Aorta (tissue), 5 donors: ENCODE measurements at regions not wholly inside any gene's neighbourhood (a gene's known extent, or its start where the extent isn't known, plus 50 kb on each side); places are given as distances from the start of the nearest gene placed in this dataset.
A peak's percentile ranks its signal among the peaks of the same experiment; 100 is the strongest.

Experiments
- ATAC-seq: fragments of 200-7000 bp; cut with Tn5 transposase; one replicate; pipeline ENCODE4 v1.9.1; 2022; ENCODE audit warnings: moderate library complexity; ENCODE audit not compliant: low FRiP score
- DNase-seq, 2 donors: peaks; one replicate each; pipeline ENCODE4 v3.0.0-alpha.2; 2020
- H3K27ac ChIP-seq, 2 donors: one replicate each; pipeline ENCODE4 v1.5.1; 2013; ENCODE audit warnings: low read length in 2 of 2, mild to moderate bottlenecking in 2 of 2, moderate library complexity in 2 of 2, control low read depth in 1 of 2, inconsistent platforms in 1 of 2, low read depth in 1 of 2
- H3K27me3 ChIP-seq, 2 donors: one replicate each; pipeline ENCODE4 v1.6.1; 2013; ENCODE audit warnings: control low read depth in 1 of 2, low read length in 1 of 2, mild to moderate bottlenecking in 1 of 2, moderate library complexity in 1 of 2; ENCODE audit not compliant: insufficient read depth in 2 of 2, control insufficient read depth in 1 of 2
- H3K36me3 ChIP-seq, 2 donors: one replicate each; pipeline ENCODE4 v1.6.1; 2013; ENCODE audit warnings: control low read depth in 1 of 2, low read length in 1 of 2, mild to moderate bottlenecking in 1 of 2; ENCODE audit not compliant: insufficient read depth in 2 of 2, control insufficient read depth in 1 of 2
- H3K4me1 ChIP-seq, 2 donors: one replicate each; pipeline ENCODE4 v1.6.1; 2013; ENCODE audit warnings: low read length in 2 of 2, control low read depth in 1 of 2, mild to moderate bottlenecking in 1 of 2, moderate library complexity in 1 of 2; ENCODE audit not compliant: insufficient read depth in 2 of 2, control insufficient read depth in 1 of 2
- H3K4me3 ChIP-seq, 2 donors: one replicate each; pipeline ENCODE4 v1.5.1; 2013; ENCODE audit warnings: low read length in 2 of 2, control low read depth in 1 of 2, mild to moderate bottlenecking in 1 of 2
- H3K9me3 ChIP-seq: one replicate; pipeline ENCODE4 v1.6.1; 2013; ENCODE audit warnings: mild to moderate bottlenecking, low read length; ENCODE audit not compliant: control insufficient read depth
- WGBS, 2 donors: extraction: QIAGEN DNeasy Blood & Tissue Kit; methylation state at CpG; one replicate each; pipeline ENCODE4 v1.1.7; 2013; 5-methylcytosine and 5-hydroxymethylcytosine counted together
- intact Hi-C, 2 donors: fragments of 100-400 bp; cut with DNase I; formaldehyde crosslinking; loops; one replicate each; pipeline versions ENCODE4 v1.14.2 to v1.15.0; 2022
- donor health status: healthy with polysubstance abuse.
- donor health status: Bipolar disorder and iron deficiency.
- donor health status: DM: no; HTN: no; CAD: no.
- donor health status: DM: no; HTN: no; CAD: no.
- donor health status: DM: yes; HTN: yes; CAD: no.

DNA sequence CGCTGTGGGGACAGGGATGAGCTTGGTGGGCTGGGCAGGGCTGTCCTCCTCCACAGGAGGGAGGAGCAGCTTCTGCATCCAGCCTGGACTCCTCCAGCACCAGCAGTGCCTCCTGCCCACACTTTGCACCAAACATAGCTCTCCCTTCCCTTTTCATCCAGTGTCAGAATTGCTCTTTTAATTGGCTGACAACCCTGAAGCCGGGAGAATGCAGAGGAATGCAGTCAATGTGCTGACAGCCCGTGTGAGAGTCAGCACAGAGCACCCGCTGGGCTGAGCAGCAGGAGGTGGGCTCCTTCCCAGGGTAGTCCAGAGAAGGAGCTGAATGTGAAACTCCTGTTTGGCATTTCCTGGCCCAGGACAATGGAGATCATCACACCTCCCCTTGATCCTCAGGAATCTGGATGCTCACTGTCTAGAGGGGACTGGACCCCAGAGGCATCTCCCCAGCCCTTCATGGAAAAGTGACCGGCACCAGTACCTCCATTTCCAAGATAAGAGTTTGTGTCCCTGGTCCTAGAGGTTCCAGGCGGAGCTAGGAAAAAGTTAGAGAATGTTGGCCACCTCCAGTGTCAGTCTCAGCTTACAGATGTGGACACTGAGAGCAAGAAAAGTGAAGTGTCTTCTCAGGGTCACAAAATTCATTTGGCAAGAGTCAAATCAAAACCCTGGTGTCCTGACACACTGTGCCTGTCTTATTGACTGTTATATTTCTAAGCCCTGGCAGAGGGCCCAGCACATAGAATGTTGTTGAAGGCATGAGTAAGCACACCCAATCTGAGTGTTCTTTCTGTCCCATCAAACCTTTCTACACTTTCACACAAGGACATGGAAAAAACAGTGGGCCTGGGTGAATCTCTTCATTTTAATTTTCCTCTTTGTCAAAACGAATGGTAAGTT, 202.1 kb downstream of the SNX18 start:
- ATAC-seq, result peak; percentile 61
- peaks cover 0 to 11% of the 10 kb centered on the region in 2 donors for H3K4me1 ChIP-seq
- peak in 1 of 2 donors; percentile 56 for DNase-seq
- no peaks in the 10 kb centered on the region for H3K9me3 ChIP-seq
- no peaks in the 10 kb centered on the region for H3K27me3 ChIP-seq
- intact Hi-C loops, result loop anchor here (5.0 to 10.0 kb wide), 3 partner anchors 38 to 435 kb away; no protein-coding TSS in a partner anchor
- WGBS, 2 donors, result 5 to 7% methylated on average over 7 of the region's 7 CpGs
- peak overlapping the region; percentile 52 to 82 for H3K27ac ChIP-seq
- no peak overlapping the region for H3K4me3 ChIP-seq
- no peaks in the 10 kb centered on the region for H3K36me3 ChIP-seq

DNA sequence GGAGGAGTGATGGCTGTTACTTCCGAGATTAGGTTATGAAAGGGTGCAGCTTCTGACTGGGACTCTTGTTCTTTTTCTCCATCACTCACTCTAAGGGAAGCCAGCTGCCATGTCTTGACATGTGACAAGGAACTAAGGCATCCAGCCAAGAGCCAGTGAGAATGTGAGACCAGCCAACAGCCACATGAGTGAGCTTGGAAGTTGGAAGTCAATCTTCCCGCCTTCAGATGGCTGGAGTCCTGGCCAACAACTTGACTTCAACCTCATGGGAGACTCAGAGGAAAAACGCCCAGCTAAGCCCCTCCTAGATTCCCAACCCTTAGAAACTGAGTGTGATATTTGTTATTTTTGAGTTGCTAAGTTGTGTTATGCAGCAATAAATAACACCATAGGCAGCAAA, 201.1 kb downstream of the SNX18 start:
- DNase-seq (peak; percentile 79 to 86), ATAC-seq (peak; percentile 85)
- Histone ChIP-seq H3K27ac (peak overlapping the region in 1 of 2 donors; percentile 37), H3K4me3 (no peak overlapping the region), H3K4me1 (peaks cover 2 to 13% of the 10 kb centered on the region in 2 donors), H3K36me3 (no peaks in the 10 kb centered on the region), H3K27me3 (no peaks in the 10 kb centered on the region), H3K9me3 (no peaks in the 10 kb centered on the region)
- intact Hi-C loops, result loop anchor here in 1 of 2 donors (5.0 kb wide), 1 partner anchor 104 kb away; no protein-coding TSS in a partner anchor
- 2 to 5% methylated on average over 3 of the region's 3 CpGs for WGBS, 2 donors

DNA sequence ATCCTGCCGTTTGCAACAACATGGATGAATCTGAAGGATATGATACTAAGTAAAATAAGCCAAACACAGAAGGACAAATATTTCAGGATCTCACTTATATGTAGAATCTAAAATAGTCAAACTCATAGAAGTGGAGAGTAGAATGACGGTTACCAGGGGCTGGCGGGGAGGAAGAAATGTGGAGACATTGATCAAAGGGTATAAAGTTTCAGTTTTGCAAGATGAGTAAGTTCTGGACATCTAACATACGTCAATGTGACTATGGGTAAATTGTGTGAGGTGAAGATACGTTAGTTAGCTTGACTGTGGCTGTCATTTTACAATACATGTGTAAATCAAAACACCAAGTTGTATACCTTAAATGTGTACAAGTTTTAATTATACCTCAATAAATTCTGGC, 200.3 kb downstream of the SNX18 start:
- intact Hi-C loops, result loop anchor here (2.0 to 5.0 kb wide), 2 partner anchors 15 to 104 kb away; no protein-coding TSS in a partner anchor

DNA sequence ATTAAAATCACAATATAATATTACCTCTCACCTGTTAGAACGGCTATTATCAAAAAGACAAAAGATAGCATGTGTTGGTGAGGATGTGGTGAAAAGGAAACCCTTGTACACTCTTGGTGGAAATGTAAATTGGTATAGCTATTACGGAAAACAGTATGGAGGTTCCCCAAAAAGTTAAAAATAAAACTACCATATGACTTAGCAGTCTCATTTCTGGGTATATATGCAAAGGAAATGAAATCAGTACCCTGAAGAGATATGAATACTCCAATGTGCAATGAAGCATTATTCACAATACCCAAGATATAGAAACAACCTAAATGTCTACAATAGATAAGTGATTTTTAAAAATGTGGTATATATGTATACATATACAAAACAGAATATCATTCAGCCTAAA, 199.9 kb downstream of the SNX18 start:
- no peaks in the 10 kb centered on the region for H3K27me3 ChIP-seq
- DNase-seq (no peak), ATAC-seq (no peak)
- peaks cover 2 to 13% of the 10 kb centered on the region in 2 donors for H3K4me1 ChIP-seq
- no peaks in the 10 kb centered on the region for H3K36me3 ChIP-seq
- H3K9me3 ChIP-seq, result no peaks in the 10 kb centered on the region
- H3K4me3 ChIP-seq, result no peak overlapping the region
- intact Hi-C loops, result loop anchor here (2.0 to 5.0 kb wide), 2 partner anchors 15 to 105 kb away; no protein-coding TSS in a partner anchor
- H3K27ac ChIP-seq, result no peak overlapping the region
- WGBS, 2 donors, result 88 to 97% methylated on average over 2 of the region's 2 CpGs

More for the DNA sequence above, 200.3 kb downstream of the SNX18 start:
- Histone ChIP-seq H3K4me1 (peaks cover 2 to 13% of the 10 kb centered on the region in 2 donors), H3K9me3 (no peaks in the 10 kb centered on the region), H3K27me3 (no peaks in the 10 kb centered on the region), H3K4me3 (no peak overlapping the region), H3K36me3 (no peaks in the 10 kb centered on the region), H3K27ac (no peak overlapping the region)
- ATAC-seq (no peak), DNase-seq (no peak)
- WGBS, 2 donors, result 93 to 95% methylated on average over 5 of the region's 5 CpGs

DNA sequence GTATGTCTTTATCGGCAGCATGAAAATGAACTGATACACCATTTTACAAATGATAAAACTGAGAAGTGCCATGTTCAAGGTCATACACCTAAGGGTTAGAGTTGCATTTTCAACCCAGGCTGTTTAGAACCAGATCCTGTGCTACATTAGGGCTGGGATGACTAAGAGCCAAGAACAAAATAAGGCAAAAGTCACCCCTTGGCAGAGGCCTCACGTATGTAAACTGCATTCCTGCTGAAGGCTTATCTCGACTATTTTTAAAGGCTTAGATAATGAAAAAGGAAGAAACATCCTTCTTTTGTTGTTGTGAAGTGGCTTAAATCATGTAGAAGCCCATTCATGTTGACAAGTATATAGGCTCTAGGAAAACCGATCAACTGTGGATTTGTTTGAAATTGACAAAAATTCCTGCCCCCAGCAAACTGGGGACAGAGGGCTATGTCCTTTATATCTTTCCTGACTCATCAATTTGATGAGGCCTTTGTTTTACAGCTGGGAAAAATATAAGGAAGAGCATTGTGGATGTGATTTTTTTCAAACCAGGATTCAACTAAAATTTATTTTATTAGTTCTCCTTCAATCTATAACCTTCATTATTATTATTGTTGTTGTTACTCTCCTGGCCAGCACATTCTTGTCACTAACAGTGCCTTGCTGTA, 196.5 kb downstream of the SNX18 start:
- H3K4me1 ChIP-seq, result peaks cover 2 to 8% of the 10 kb centered on the region in 2 donors
- no peaks in the 10 kb centered on the region for H3K27me3 ChIP-seq
- no peaks in the 10 kb centered on the region for H3K36me3 ChIP-seq
- H3K4me3 ChIP-seq, result no peak overlapping the region
- WGBS, 2 donors, result 18 to 28% methylated on average over 4 of the region's 4 CpGs
- H3K9me3 ChIP-seq, result no peaks in the 10 kb centered on the region
- intact Hi-C loops, result no loop called here
- DNase-seq (no peak), ATAC-seq (no peak)
- no peak overlapping the region for H3K27ac ChIP-seq

DNA sequence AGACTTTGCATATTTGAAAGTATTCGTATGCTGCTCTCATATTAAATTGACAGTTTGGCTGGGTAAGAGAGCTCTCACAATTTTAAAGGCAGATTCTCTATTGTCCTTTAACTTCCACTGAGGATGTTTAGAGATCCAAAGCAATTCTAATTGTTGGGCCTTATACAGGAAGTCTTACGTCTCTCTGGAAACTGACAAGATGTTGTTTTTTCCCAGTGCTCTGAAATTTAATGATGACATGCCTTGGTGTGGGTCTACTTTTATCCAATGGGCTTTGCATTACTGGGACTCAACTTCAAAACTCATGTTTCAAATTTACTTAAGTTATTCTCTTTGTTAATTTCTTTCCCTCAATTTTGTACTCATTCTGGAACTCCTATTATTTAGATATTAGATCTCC, 191.5 kb downstream of the SNX18 start:
- no peak overlapping the region for H3K4me3 ChIP-seq
- H3K4me1 ChIP-seq, result peaks cover 0 to 5% of the 10 kb centered on the region in 2 donors
- DNase-seq (no peak), ATAC-seq (no peak)
- H3K27me3 ChIP-seq, result no peaks in the 10 kb centered on the region
- no peak overlapping the region for H3K27ac ChIP-seq
- H3K36me3 ChIP-seq, result no peaks in the 10 kb centered on the region
- 31 to 40% methylated on average over 2 of the region's 2 CpGs for WGBS, 2 donors
- intact Hi-C loops, result loop anchor here in 1 of 2 donors (5.0 kb wide), 1 partner anchor 133 kb away; no protein-coding TSS in a partner anchor
- H3K9me3 ChIP-seq, result no peaks in the 10 kb centered on the region

DNA sequence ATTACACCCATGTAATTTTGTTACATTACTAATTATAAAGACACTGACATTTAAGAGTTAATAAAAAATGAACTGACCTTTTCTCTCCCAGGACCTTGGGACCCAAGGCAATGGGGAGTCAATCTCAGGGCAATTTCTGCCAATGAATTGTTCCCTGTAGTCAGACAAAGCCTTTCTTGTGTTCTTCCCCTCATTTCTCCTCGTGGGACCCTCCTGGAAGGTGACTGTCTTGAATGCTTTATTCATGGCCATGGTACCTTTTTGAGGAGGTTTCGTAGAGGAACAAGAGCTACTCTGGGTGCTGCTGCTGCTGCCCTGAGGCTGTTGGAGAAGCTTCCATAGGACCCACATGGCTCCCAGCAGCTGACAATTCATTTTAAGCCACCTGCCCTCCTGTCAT, 190.3 kb downstream of the SNX18 start:
- intact Hi-C loops, result loop anchor here in 1 of 2 donors (5.0 kb wide), 1 partner anchor 134 kb away; no protein-coding TSS in a partner anchor
- no peak for ATAC-seq
- Histone ChIP-seq H3K27me3 (no peaks in the 10 kb centered on the region), H3K4me1 (peaks cover 5% of the 10 kb centered on the region in 2 donors), H3K4me3 (no peak overlapping the region), H3K27ac (peak overlapping the region in 1 of 2 donors; percentile 6), H3K9me3 (no peaks in the 10 kb centered on the region), H3K36me3 (no peaks in the 10 kb centered on the region)
- 92 to 93% methylated on average over 2 of the region's 2 CpGs for WGBS, 2 donors
- DNase-seq, result no peak

DNA sequence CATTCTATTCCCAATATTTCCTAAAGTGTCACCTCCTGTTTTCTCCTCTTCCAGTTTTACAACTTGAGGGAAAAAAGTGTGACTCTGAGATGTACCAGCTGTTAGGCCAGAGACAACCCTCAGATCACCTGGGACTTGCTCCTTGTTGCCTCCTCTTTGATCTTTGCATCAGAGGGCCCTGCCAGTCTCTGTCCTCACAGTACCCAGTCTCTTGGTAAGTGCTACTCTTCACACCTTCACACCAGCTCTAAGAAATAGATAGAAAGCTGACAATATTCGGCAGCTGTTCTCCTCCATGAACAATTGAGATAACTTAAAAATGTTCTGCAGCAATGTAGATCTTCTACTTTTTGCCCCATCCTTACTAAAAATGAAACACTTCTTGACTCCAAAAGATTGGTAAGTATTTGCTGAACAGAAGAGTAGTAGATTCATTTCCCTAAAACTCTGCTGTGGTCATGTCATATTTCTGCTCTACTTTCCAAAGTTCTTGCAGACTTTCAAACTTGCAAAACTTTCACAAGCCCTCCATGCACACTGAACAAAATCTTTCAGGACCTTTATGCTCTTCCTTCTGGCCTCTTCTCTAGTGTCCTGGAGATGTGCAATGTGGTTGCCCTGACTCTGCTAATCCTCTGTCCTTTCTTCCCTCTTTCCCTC, 188.6 kb downstream of the SNX18 start:
- DNase-seq (no peak), ATAC-seq (no peak)
- Histone ChIP-seq H3K36me3 (no peaks in the 10 kb centered on the region), H3K27ac (no peak overlapping the region), H3K9me3 (no peaks in the 10 kb centered on the region), H3K27me3 (no peaks in the 10 kb centered on the region), H3K4me3 (no peak overlapping the region), H3K4me1 (peaks cover 8 to 14% of the 10 kb centered on the region in 2 donors)
- intact Hi-C loops, result loop anchor here in 1 of 2 donors (5.0 kb wide), 1 partner anchor 136 kb away; no protein-coding TSS in a partner anchor
- WGBS, 2 donors, result 83 to 88% methylated on average over 1 of the region's 1 CpG
